Astrocyte of the spinal cord (primary cell): ENCODE measurements at regions not wholly inside any gene's neighbourhood (a gene's known extent, or its start where the extent isn't known, plus 50 kb on each side); places are given as distances from the start of the nearest gene placed in this dataset.

Experiments used
- DNase-seq: peaks from one replicate; pipeline ENCODE4 v3.0.0; 2011; ENCODE audit warnings: low read depth, low spot score
- H3K4me3 ChIP-seq: 2 replicates; pipeline ENCODE4 v1.5.1; 2011; ENCODE audit warnings: low read depth, mild to moderate bottlenecking, low read length, moderate library complexity
- in situ Hi-C: cut with HindIII; loops from 2 replicates; pipeline ENCODE4 v1.10.0; 2017; ENCODE audit warnings: low sequenced_read_pairs
- TF ChIP-seq, protein P1 (sequence below): IDR thresholded peaks from 2 replicates; pipeline ENCODE4 v1.5.1; 2012; ENCODE audit warnings: low read depth, mild to moderate bottlenecking, low read length, inconsistent platforms

DNA sequence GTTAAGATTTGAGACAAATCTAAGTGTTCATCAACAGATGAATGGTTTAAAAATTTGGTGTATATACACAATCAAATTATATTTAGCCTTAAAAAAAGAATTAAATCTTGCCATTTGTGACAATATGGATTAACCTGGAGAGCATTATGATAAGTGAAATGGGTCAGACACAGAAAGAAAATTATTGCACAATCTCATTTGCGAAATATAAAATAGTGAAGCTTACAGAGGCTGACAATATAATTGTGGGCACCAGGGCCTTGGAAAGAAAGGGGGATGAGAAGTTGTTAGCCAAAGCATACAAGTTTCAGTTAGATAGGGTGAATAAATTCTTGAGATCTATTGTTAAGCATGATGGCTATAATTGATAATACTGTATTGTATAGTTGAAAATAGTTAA, 883.0 kb downstream of the TECRL start:
- in situ Hi-C loops, result no loop called here
- TF ChIP-seq, protein P1, sequence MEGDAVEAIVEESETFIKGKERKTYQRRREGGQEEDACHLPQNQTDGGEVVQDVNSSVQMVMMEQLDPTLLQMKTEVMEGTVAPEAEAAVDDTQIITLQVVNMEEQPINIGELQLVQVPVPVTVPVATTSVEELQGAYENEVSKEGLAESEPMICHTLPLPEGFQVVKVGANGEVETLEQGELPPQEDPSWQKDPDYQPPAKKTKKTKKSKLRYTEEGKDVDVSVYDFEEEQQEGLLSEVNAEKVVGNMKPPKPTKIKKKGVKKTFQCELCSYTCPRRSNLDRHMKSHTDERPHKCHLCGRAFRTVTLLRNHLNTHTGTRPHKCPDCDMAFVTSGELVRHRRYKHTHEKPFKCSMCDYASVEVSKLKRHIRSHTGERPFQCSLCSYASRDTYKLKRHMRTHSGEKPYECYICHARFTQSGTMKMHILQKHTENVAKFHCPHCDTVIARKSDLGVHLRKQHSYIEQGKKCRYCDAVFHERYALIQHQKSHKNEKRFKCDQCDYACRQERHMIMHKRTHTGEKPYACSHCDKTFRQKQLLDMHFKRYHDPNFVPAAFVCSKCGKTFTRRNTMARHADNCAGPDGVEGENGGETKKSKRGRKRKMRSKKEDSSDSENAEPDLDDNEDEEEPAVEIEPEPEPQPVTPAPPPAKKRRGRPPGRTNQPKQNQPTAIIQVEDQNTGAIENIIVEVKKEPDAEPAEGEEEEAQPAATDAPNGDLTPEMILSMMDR, result no peak
- H3K4me3 ChIP-seq, result no peak overlapping the region
- no peak for DNase-seq

DNA sequence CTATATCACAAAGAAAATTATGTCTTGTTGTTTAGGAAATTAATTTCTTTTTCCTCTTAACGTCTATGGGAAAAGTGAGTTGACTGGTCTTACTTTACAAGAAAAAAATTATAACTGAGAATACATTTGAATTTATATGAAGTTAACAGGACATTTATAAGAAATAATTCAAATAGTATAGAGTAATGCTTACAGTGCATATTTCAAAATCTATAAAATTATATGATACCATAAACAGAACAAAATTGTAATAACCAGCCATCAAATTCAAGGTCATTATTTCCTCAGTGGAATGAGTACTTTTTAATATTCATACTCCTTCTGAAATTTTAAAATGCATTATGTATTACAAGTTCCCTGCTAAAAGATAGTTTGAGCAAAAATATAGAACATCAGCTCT, 884.5 kb downstream of the TECRL start:
- TF ChIP-seq, protein P1, result no peak
- no peak overlapping the region for H3K4me3 ChIP-seq
- no peak for DNase-seq
- in situ Hi-C loops, result no loop called here

DNA sequence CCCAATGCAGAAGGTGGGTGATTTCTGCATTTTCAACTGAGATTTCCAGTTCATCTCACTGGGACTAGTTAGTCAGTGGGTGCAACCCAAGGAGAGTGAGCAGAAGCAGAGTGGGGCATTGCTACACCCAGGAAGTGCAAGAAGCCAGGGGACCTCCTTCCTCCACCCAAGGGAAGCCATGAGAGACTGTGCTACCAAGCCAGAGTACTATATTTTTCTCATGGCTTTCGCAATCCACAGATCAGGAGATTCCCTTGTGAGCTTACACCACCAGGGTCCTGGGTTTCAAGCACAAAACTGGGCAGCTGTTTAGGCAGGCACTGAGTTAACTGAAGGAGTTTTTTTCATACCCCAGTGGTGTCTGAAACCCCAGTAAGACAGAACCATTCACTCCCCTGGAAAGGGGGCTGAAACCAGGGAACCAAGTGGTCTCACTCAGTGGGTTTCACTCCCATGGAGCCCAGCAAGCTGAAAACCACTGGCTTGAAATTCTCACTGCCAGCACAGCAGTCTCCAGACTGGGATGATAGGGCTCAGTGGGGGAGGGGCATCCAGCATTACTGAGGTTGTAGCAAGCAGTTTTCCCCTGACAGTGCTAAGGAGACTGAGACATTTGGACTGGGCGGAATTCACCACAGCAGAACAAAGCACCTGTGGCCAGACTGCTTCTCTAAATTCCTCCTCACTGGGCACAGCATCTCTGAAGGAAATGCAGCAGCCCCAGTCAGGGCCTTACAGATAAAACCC, 903.4 kb downstream of the TECRL start:
- H3K4me3 ChIP-seq, result no peak overlapping the region
- in situ Hi-C loops, result no loop called here
- DNase-seq, result no peak
- TF ChIP-seq, protein P1, result no peak

DNA sequence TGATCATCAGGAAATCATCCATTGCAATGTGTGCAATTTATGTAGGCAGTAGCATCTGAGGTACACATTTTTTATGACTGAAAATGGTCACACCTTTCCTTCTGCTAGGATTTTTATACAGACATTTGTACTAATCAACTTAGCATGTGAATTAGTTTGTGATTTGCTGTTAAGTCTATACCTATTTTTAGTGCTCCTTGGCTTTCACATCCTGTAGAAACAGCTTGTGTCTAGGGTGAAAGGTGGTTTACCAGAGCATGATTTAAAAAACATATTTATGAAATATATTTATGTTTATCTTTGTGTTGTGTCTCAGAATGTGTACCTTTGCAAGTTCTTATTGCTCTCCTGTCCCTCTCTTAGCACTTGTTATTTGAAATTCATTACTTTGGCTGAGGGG, 916.0 kb downstream of the TECRL start:
- DNase-seq, result no peak
- in situ Hi-C loops, result no loop called here
- TF ChIP-seq, protein P1, result no peak
- no peak overlapping the region for H3K4me3 ChIP-seq

DNA sequence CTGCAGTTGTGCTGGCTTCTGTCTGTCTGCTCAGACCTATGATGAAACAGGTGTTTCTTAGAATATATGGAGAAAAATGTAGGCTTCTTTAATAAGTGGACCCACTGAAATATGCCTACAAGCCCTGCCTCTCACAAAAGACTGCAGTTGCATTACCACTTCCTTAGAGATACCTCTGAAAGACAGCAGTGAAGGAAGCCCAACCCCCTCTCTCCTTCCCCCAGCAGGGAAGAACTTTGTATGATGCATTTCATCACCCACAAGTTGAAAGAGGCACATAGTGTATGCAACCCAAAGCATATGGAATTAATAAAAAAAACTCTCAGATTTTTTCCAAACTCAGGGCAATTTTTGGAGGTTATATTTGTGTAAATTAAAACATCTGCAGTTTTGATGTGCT, 916.7 kb downstream of the TECRL start:
- no peak for DNase-seq
- in situ Hi-C loops, result no loop called here
- TF ChIP-seq, protein P1, result no peak

DNA sequence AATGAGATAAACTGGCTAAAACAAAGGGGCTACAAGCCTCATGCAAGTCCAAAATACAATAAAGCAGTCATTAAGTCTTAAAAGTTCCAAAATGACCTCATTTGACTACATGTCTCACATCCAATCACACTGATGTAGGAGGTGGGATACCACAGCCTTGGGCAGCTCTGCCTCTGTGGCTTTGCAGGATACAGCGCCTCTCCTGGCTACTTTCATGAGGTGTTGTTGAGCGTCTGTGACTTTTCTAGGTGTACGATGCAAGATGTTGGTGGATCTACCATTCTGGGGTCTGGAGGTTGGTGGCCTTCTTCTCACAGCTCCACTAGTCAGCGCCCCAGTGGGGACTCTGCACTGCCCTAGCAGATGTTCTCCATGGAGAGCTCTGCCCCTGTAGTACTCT, 944.9 kb downstream of the TECRL start:
- no peak for DNase-seq
- H3K4me3 ChIP-seq, result no peak overlapping the region
- TF ChIP-seq, protein P1, result no peak
- in situ Hi-C loops, result no loop called here

More for the DNA sequence above, 916.7 kb downstream of the TECRL start:
- H3K4me3 ChIP-seq, result no peak overlapping the region

DNA sequence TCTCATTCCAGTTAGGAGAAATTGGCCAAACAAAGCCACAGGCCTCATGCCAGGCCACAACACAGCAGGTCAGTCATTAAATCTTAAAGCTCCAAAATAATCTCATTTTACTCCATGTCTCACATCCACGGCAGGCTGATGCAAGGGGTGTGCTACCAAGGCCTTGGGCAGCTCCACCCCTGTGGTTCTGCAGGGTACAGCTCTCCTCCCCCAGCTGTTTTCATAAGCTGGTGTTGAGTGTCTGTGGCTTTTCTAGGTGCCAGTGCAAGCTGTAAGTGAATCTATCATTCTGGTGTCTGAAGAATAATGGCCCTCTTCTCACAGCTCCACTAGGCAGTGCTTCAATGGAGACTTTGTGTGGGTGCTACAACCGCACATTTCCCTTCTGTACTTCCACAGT, 949.2 kb downstream of the TECRL start:
- in situ Hi-C loops, result no loop called here
- no peak for DNase-seq
- no peak overlapping the region for H3K4me3 ChIP-seq
- TF ChIP-seq, protein P1, result no peak
